ENCODE measurements at regions not wholly inside any gene's neighbourhood (a gene's known extent, or its start where the extent isn't known, plus 50 kb on each side); places are given as distances from the start of the nearest gene placed in this dataset.
A peak's percentile ranks its signal among the peaks of the same experiment; 100 is the strongest.

GRCh38 chr6:28658475-28659249 lies 133.0 kb downstream of the GPX5 start:
- peaks cover 19% of the 10 kb centered on the region for H3K4me1 Mint-ChIP-seq (ENCODE audit: unreplicated experiment)
- H3K36me3 Mint-ChIP-seq: peaks cover 6% of the 10 kb centered on the region
- peak overlapping the region; percentile 93 for H3K27ac Mint-ChIP-seq
- H3K9me3 Mint-ChIP-seq: no peaks in the 10 kb centered on the region
- peaks cover 27% of the 10 kb centered on the region for H3K27me3 Mint-ChIP-seq
- peak overlapping the region; percentile 94 for H3K4me3 Mint-ChIP-seq
- no peak for DNase-seq (ENCODE audit: extremely low spot score, unreplicated experiment)
- no peak for TF ChIP-seq CTCF (conservative IDR thresholded peaks at IDR 0.05)

- no peak for DNase-seq (ENCODE audit: extremely low spot score, unreplicated experiment)
- no peaks in the 10 kb centered on the region for H3K9me3 Mint-ChIP-seq
- peaks cover 27% of the 10 kb centered on the region for H3K27me3 Mint-ChIP-seq
- peaks cover 6% of the 10 kb centered on the region for H3K36me3 Mint-ChIP-seq
- peak overlapping the region; percentile 93 for H3K27ac Mint-ChIP-seq
- peaks cover 19% of the 10 kb centered on the region for H3K4me1 Mint-ChIP-seq (ENCODE audit: unreplicated experiment)
- peak overlapping the region; percentile 94 for H3K4me3 Mint-ChIP-seq
- TF ChIP-seq CTCF (conservative IDR thresholded peaks at IDR 0.05): no peak
Measured at GRCh38 chr6:28659250-28659566, 133.5 kb downstream of the GPX5 start.

- Mint-ChIP-seq H3K4me3 (peak overlapping the region; percentile 11), H3K9me3 (no peaks in the 10 kb centered on the region), H3K27me3 (peaks cover 26% of the 10 kb centered on the region), H3K27ac (no peak overlapping the region), H3K4me1 (ENCODE audit: unreplicated experiment) (peaks cover 19% of the 10 kb centered on the region), H3K36me3 (peaks cover 6% of the 10 kb centered on the region)
- no peak for DNase-seq (ENCODE audit: extremely low spot score, unreplicated experiment)
- TF ChIP-seq CTCF (conservative IDR thresholded peaks at IDR 0.05): no peak
Measured at GRCh38 chr6:28661097-28661713, 135.5 kb downstream of the GPX5 start.

GRCh38 chr6:28664870-28665396 lies 139.3 kb downstream of the GPX5 start:
- no peaks in the 10 kb centered on the region for H3K36me3 Mint-ChIP-seq

GRCh38 chr6:28673417-28673786 lies 147.7 kb downstream of the GPX5 start:
- Mint-ChIP-seq H3K36me3 (no peaks in the 10 kb centered on the region), H3K27ac (peak overlapping the region; percentile 54), H3K4me3 (peak overlapping the region; percentile 86), H3K9me3 (no peaks in the 10 kb centered on the region), H3K4me1 (ENCODE audit: unreplicated experiment) (no peaks in the 10 kb centered on the region), H3K27me3 (peaks cover 23% of the 10 kb centered on the region)
- no peak for DNase-seq (ENCODE audit: extremely low spot score, unreplicated experiment)
- no peak for TF ChIP-seq CTCF (conservative IDR thresholded peaks at IDR 0.05)

More at GRCh38 chr6:28664870-28665396, 139.3 kb downstream of the GPX5 start:
- no peaks in the 10 kb centered on the region for H3K27me3 Mint-ChIP-seq
- H3K9me3 Mint-ChIP-seq: no peaks in the 10 kb centered on the region
- DNase-seq (ENCODE audit: extremely low spot score, unreplicated experiment): no peak
- no peak for TF ChIP-seq CTCF (conservative IDR thresholded peaks at IDR 0.05)
- H3K27ac Mint-ChIP-seq: no peak overlapping the region
- H3K4me3 Mint-ChIP-seq: no peak overlapping the region
- H3K4me1 Mint-ChIP-seq (ENCODE audit: unreplicated experiment): no peaks in the 10 kb centered on the region

Measured in type B pancreatic cell (in vitro differentiated cells).